DOHH2 (cell line): ENCODE measurements at regions not wholly inside any gene's neighbourhood (a gene's known extent, or its start where the extent isn't known, plus 50 kb on each side); places are given as distances from the start of the nearest gene placed in this dataset.

Experiments used
- H3F3A ChIP-seq: fragments of 200-600 bp; sonication (generic), shearing (Covaris generic); 2 replicates; pipeline ENCODE4 v1.6.0; 2016; ENCODE audit warnings: antibody characterized with exemption, mild to moderate bottlenecking; ENCODE audit not compliant: control insufficient read depth, insufficient read depth
- H3K27ac ChIP-seq: fragments of 200-600 bp; sonication (generic); 2 replicates; pipeline ENCODE4 v1.5.1; 2014; ENCODE audit warnings: low read depth, mild to moderate bottlenecking, low read length, moderate library complexity
- H3K27me3 ChIP-seq: fragments of 200-600 bp; sonication (generic); 2 replicates; pipeline ENCODE4 v1.6.1; 2014; ENCODE audit warnings: mild to moderate bottlenecking, low read length, mixed read lengths; ENCODE audit not compliant: control insufficient read depth
- H3K36me3 ChIP-seq: fragments of 200-600 bp; sonication (generic); 2 replicates; pipeline ENCODE4 v1.6.1; 2014; ENCODE audit warnings: mild to moderate bottlenecking, low read length, moderate library complexity, mixed read lengths; ENCODE audit not compliant: control insufficient read depth
- H3K4me1 ChIP-seq: fragments of 200-600 bp; sonication (generic); 2 replicates; pipeline ENCODE4 v1.6.1; 2014; ENCODE audit warnings: mild to moderate bottlenecking, low read length, mixed read lengths; ENCODE audit not compliant: control insufficient read depth
- H3K4me2 ChIP-seq: fragments of 200-600 bp; sonication (generic); 2 replicates; pipeline ENCODE4 v1.6.0; 2014; ENCODE audit warnings: mild to moderate bottlenecking, low read length, moderate library complexity
- H3K4me3 ChIP-seq: fragments of 200-600 bp; sonication (generic); 2 replicates; pipeline ENCODE4 v1.5.1; 2014; ENCODE audit warnings: mild to moderate bottlenecking, low read length, mixed read lengths
- H3K79me2 ChIP-seq: fragments of 200-600 bp; sonication (generic); 2 replicates; pipeline ENCODE4 v1.6.1; 2014; ENCODE audit warnings: mild to moderate bottlenecking, low read length, mixed read lengths; ENCODE audit not compliant: control insufficient read depth
- H3K9me2 ChIP-seq: fragments of 200-600 bp; sonication (generic); replicated peaks from 2 replicates; pipeline ENCODE4 v1.6.1; 2014; ENCODE audit warnings: mild to moderate bottlenecking, low read length, mixed read lengths; ENCODE audit not compliant: control insufficient read depth
- H3K9me3 ChIP-seq: fragments of 200-600 bp; sonication (generic); 2 replicates; pipeline ENCODE4 v1.6.1; 2014; ENCODE audit warnings: antibody characterized with exemption, low read length, mixed read lengths; ENCODE audit not compliant: control insufficient read depth, insufficient read depth
- H4K20me1 ChIP-seq: fragments of 200-600 bp; sonication (generic); 2 replicates; pipeline ENCODE4 v1.6.0; 2014; ENCODE audit warnings: low read depth, mild to moderate bottlenecking, antibody characterized with exemption, low read length, moderate library complexity; ENCODE audit not compliant: control insufficient read depth, insufficient read depth
- CTCF ChIP-seq: fragments of 200-600 bp; sonication (generic); IDR thresholded peaks from one replicate; pipeline ENCODE4 v1.5.1; 2014; ENCODE audit warnings: antibody characterized with exemption, mild to moderate bottlenecking, low read depth, low read length; ENCODE audit not compliant: poor library complexity, severe bottlenecking
- EZH2phosphoT487 ChIP-seq: fragments of 200-600 bp; sonication (generic); IDR thresholded peaks from 2 replicates; pipeline ENCODE4 v1.6.1; 2017; ENCODE audit warnings: borderline replicate concordance, mild to moderate bottlenecking, antibody characterized with exemption, low read length, moderate library complexity, mixed read lengths

GRCh38 chr1:192896376-192896775, 87.5 kb downstream of the RGS2 start:
- no peak overlapping the region for H3K4me2 ChIP-seq
- TF ChIP-seq EZH2phosphoT487 (no peak), CTCF (no peak)
- H3K9me3 ChIP-seq: no peaks in the 10 kb centered on the region
- no peaks in the 10 kb centered on the region for H3K4me1 ChIP-seq
- H3K4me3 ChIP-seq: no peak overlapping the region
- no peaks in the 10 kb centered on the region for H3K79me2 ChIP-seq
- H4K20me1 ChIP-seq: no peaks in the 10 kb centered on the region
- no peaks in the 10 kb centered on the region for H3K9me2 ChIP-seq
- no peaks in the 10 kb centered on the region for H3K36me3 ChIP-seq
- H3K27me3 ChIP-seq: no peaks in the 10 kb centered on the region
- no peaks in the 10 kb centered on the region for H3F3A ChIP-seq
- no peak overlapping the region for H3K27ac ChIP-seq

DNA sequence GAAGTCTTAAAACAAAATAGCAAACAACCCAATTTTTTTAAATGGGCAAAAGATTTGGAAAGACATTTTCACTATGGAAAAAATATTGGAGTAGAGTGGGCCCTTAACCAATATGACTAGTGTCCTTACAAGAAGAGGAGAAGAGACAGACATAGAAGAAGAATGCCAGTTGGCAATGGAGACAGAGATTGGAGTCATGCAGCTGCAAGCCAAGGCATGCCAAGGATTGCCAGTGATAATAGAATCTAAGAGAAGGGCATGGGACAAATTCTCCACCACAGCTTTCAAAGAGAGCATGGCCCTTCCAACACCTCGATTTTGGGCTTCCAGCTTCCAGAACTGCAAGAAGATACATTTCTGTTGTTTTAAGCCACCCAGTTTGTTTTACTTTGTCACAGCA, 92.7 kb downstream of the RGS2 start:
- Histone ChIP-seq H3K9me3 (no peaks in the 10 kb centered on the region), H3K36me3 (no peaks in the 10 kb centered on the region), H3K27me3 (peaks cover 3% of the 10 kb centered on the region; the same call in 1 of the 2 replicates), H3K27ac (no peak overlapping the region), H3K79me2 (no peaks in the 10 kb centered on the region), H3K4me1 (peaks cover 5% of the 10 kb centered on the region), H3K4me3 (no peak overlapping the region), H4K20me1 (no peaks in the 10 kb centered on the region), H3K9me2 (no peaks in the 10 kb centered on the region), H3K4me2 (no peak overlapping the region), H3F3A (no peaks in the 10 kb centered on the region)
- TF ChIP-seq EZH2phosphoT487 (no peak), CTCF (no peak)

DNA sequence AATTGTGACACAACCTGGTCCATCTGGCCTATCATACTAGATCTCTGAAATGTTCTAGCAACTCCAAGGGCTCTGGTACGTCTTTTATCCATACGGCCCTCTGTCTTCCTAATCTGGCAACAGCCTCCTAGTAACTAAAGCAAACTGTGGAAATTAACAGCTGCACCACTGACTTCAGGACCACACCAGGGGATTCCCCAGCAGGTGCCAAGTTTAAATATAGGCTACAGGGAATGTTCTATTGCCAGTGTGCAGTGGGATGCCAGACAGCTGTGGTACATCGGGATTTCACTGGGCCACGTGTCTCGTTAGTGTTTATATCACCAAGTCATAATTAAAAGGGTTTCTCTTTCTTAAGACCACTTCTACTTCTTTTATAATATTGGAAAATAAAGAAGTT, 94.3 kb downstream of the RGS2 start:
- H3K4me1 ChIP-seq: peaks cover 5% of the 10 kb centered on the region
- no peaks in the 10 kb centered on the region for H3K79me2 ChIP-seq
- no peak for TF ChIP-seq CTCF
- no peaks in the 10 kb centered on the region for H4K20me1 ChIP-seq
- H3K9me3 ChIP-seq: no peaks in the 10 kb centered on the region
- H3F3A ChIP-seq: no peaks in the 10 kb centered on the region
- H3K4me2 ChIP-seq: no peak overlapping the region
- H3K27me3 ChIP-seq: peaks cover 3% of the 10 kb centered on the region; the same call in 1 of the 2 replicates
- H3K9me2 ChIP-seq: no peaks in the 10 kb centered on the region
- H3K27ac ChIP-seq: no peak overlapping the region
- H3K4me3 ChIP-seq: no peak overlapping the region
- no peaks in the 10 kb centered on the region for H3K36me3 ChIP-seq

GRCh38 chr1:192904438-192904895, 95.6 kb downstream of the RGS2 start:
- Histone ChIP-seq H3K4me3 (no peak overlapping the region), H3K4me2 (peak overlapping the region; percentile 10; the same call in 1 of the 2 replicates), H3K9me3 (no peaks in the 10 kb centered on the region), H3K36me3 (no peaks in the 10 kb centered on the region), H3K4me1 (peaks cover 5% of the 10 kb centered on the region), H3K79me2 (no peaks in the 10 kb centered on the region), H4K20me1 (no peaks in the 10 kb centered on the region), H3K27me3 (peaks cover 3% of the 10 kb centered on the region; the same call in 1 of the 2 replicates), H3F3A (no peaks in the 10 kb centered on the region), H3K27ac (no peak overlapping the region), H3K9me2 (no peaks in the 10 kb centered on the region)
- TF ChIP-seq EZH2phosphoT487 (no peak), CTCF (no peak)
